HEK293T (cell line): ENCODE measurements at regions not wholly inside any gene's neighbourhood (a gene's known extent, or its start where the extent isn't known, plus 50 kb on each side); places are given as distances from the start of the nearest gene placed in this dataset.

Source experiments
- ARNT ChIP-seq: fragments of 450-650 bp; IDR thresholded peaks from 2 replicates; pipeline ENCODE4 v1.6.1; 2017; ENCODE audit warnings: mild to moderate bottlenecking
- BHLHE40 ChIP-seq: fragments of 450-650 bp; IDR thresholded peaks from 2 replicates; pipeline ENCODE4 v1.6.1; 2016; ENCODE audit warnings: mild to moderate bottlenecking, moderate library complexity, borderline replicate concordance
- ELF4 ChIP-seq: fragments of 450-650 bp; IDR thresholded peaks from 2 replicates; pipeline ENCODE4 v1.6.1; 2017; ENCODE audit warnings: antibody characterized with exemption
- FOXA1 ChIP-seq: fragments of 450-650 bp; IDR thresholded peaks from 2 replicates; pipeline ENCODE4 v1.6.1; 2016; ENCODE audit warnings: mild to moderate bottlenecking
- FOXK2 ChIP-seq: fragments of 450-650 bp; IDR thresholded peaks from 2 replicates; pipeline ENCODE4 v1.6.1; 2016; ENCODE audit warnings: mild to moderate bottlenecking
- FOXM1 ChIP-seq: fragments of 450-650 bp; IDR thresholded peaks from 2 replicates; pipeline ENCODE4 v1.6.1; 2017; ENCODE audit warnings: mild to moderate bottlenecking, borderline replicate concordance
- HDGF ChIP-seq: fragments of 450-650 bp; IDR thresholded peaks from 2 replicates; pipeline ENCODE4 v1.6.1; 2017; ENCODE audit warnings: antibody characterized with exemption, borderline replicate concordance
- LEF1 ChIP-seq: fragments of 450-650 bp; IDR thresholded peaks from 2 replicates; pipeline ENCODE4 v1.6.1; 2017; ENCODE audit warnings: mild to moderate bottlenecking, borderline replicate concordance
- NFRKB ChIP-seq: fragments of 450-650 bp; IDR thresholded peaks from 2 replicates; pipeline ENCODE4 v1.6.1; 2016; ENCODE audit warnings: mild to moderate bottlenecking, moderate library complexity
- PKNOX1 ChIP-seq: fragments of 450-650 bp; IDR thresholded peaks from 2 replicates; pipeline ENCODE4 v1.6.1; 2016
- SP1 ChIP-seq: fragments of 450-650 bp; IDR thresholded peaks from 2 replicates; pipeline ENCODE4 v1.6.1; 2017
- SUZ12 ChIP-seq: fragments of 450-650 bp; IDR thresholded peaks from 2 replicates; pipeline ENCODE4 v1.6.1; 2016; ENCODE audit warnings: mild to moderate bottlenecking
- TARDBP ChIP-seq: fragments of 450-650 bp; IDR thresholded peaks from 2 replicates; pipeline ENCODE4 v1.6.1; 2016
- ZNF384 ChIP-seq: fragments of 450-650 bp; IDR thresholded peaks from 2 replicates; pipeline ENCODE4 v1.6.1; 2016

- no peak for TF ChIP-seq SUZ12
- TF ChIP-seq BHLHE40: no peak
- TF ChIP-seq FOXA1: no peak
- TF ChIP-seq SP1: no peak
- no peak for TF ChIP-seq FOXM1
- no peak for TF ChIP-seq FOXK2
- TF ChIP-seq LEF1: no peak
- TF ChIP-seq NFRKB: no peak
- no peak for TF ChIP-seq ARNT
- TF ChIP-seq TARDBP: no peak
- no peak for TF ChIP-seq PKNOX1
- no peak for TF ChIP-seq HDGF
- TF ChIP-seq ZNF384: no peak
- no peak for TF ChIP-seq ELF4
Observed at GRCh38 chr12:90839346-90839745, 115.6 kb downstream of the CCER1 start.
